ENCODE measurements at regions not wholly inside any gene's neighbourhood (a gene's known extent, or its start where the extent isn't known, plus 50 kb on each side); places are given as distances from the start of the nearest gene placed in this dataset.

DNA sequence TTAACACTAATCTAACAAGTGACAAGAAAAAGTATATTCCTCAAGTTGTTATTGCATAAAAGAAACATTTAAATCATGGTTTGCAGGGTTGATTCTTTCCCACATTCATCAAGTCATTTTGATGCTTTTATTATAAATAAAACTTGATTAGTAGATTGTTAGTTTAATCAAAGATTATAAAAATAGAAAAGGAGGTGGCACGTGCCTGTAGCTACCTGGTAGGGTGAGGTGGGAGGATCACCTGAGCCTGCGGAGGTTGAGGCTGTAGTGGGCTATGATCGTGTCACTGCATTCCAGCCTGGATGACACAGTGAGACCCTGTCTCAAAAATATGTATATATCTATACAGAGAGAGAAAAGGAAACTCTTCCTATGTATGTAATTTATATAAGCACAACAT, 433.2 kb upstream of the RGS6 start:
- TF ChIP-seq, protein P1, sequence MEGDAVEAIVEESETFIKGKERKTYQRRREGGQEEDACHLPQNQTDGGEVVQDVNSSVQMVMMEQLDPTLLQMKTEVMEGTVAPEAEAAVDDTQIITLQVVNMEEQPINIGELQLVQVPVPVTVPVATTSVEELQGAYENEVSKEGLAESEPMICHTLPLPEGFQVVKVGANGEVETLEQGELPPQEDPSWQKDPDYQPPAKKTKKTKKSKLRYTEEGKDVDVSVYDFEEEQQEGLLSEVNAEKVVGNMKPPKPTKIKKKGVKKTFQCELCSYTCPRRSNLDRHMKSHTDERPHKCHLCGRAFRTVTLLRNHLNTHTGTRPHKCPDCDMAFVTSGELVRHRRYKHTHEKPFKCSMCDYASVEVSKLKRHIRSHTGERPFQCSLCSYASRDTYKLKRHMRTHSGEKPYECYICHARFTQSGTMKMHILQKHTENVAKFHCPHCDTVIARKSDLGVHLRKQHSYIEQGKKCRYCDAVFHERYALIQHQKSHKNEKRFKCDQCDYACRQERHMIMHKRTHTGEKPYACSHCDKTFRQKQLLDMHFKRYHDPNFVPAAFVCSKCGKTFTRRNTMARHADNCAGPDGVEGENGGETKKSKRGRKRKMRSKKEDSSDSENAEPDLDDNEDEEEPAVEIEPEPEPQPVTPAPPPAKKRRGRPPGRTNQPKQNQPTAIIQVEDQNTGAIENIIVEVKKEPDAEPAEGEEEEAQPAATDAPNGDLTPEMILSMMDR (IDR thresholded peaks at IDR 0.05 in 4 of 5, conservative IDR thresholded peaks at IDR 0.05 in 1 of 5), result no peak
- TF ChIP-seq POLR2A (IDR thresholded peaks at IDR 0.05), result no peak

Measured in gastrocnemius medialis (tissue), 4 donors.